Stomach smooth muscle (tissue), 2 donors: ENCODE measurements at regions not wholly inside any gene's neighbourhood (a gene's known extent, or its start where the extent isn't known, plus 50 kb on each side); places are given as distances from the start of the nearest gene placed in this dataset.

Source experiments
- H3K27ac ChIP-seq: one replicate; pipeline ENCODE4 v1.7.0; 2013; ENCODE audit warnings: mild to moderate bottlenecking, low read length, inconsistent platforms
- H3K27me3 ChIP-seq, 2 donors: one replicate each; pipeline ENCODE4 v1.7.0; 2013; ENCODE audit warnings: low read length in 2 of 2; ENCODE audit not compliant: insufficient read depth in 2 of 2, control insufficient read depth in 1 of 2
- H3K36me3 ChIP-seq, 2 donors: one replicate each; pipeline ENCODE4 v1.7.0; 2013; ENCODE audit warnings: low read length in 2 of 2; ENCODE audit not compliant: control insufficient read depth in 2 of 2, insufficient read depth in 2 of 2
- H3K4me1 ChIP-seq: one replicate; pipeline ENCODE4 v1.7.0; 2013; ENCODE audit warnings: low read length; ENCODE audit not compliant: control insufficient read depth, insufficient read depth
- H3K4me3 ChIP-seq, 2 donors: one replicate each; pipeline ENCODE4 v1.7.0; 2013; ENCODE audit warnings: low read length in 2 of 2
- H3K9ac ChIP-seq, 2 donors: one replicate each; pipeline ENCODE4 v1.7.0; 2013; ENCODE audit warnings: low read length in 2 of 2, mild to moderate bottlenecking in 1 of 2
- H3K9me3 ChIP-seq, 2 donors: one replicate each; pipeline ENCODE4 v1.7.0; 2013; ENCODE audit warnings: low read length in 2 of 2; ENCODE audit not compliant: control insufficient read depth in 2 of 2
- donor health status: healthy.
- donor health status: Pancreatic carcinoma.

GRCh38 chrX:110454336-110454735 is 95.7 kb downstream of the RTL9 start:
- H3K9ac ChIP-seq: no peak overlapping the region
- H3K4me3 ChIP-seq: no peak overlapping the region
- H3K9me3 ChIP-seq: no peaks in the 10 kb centered on the region
- no peak overlapping the region for H3K27ac ChIP-seq
- peaks cover 0 to 51% of the 10 kb centered on the region in 2 donors for H3K27me3 ChIP-seq
- H3K36me3 ChIP-seq: no peaks in the 10 kb centered on the region
- H3K4me1 ChIP-seq: no peaks in the 10 kb centered on the region

- Histone ChIP-seq H3K9ac (no peak overlapping the region), H3K27me3 (peaks cover 0 to 9% of the 10 kb centered on the region in 2 donors), H3K4me3 (no peak overlapping the region), H3K27ac (no peak overlapping the region), H3K4me1 (no peaks in the 10 kb centered on the region), H3K36me3 (no peaks in the 10 kb centered on the region), H3K9me3 (no peaks in the 10 kb centered on the region)
Observed at GRCh38 chrX:110462957-110463356, 104.3 kb downstream of the RTL9 start.

- H3K27ac ChIP-seq: no peak overlapping the region
- peaks cover 0 to 2% of the 10 kb centered on the region in 2 donors for H3K27me3 ChIP-seq
- H3K4me1 ChIP-seq: no peaks in the 10 kb centered on the region
- no peaks in the 10 kb centered on the region for H3K36me3 ChIP-seq
- H3K9ac ChIP-seq: no peak overlapping the region
- no peak overlapping the region for H3K4me3 ChIP-seq
- H3K9me3 ChIP-seq: no peaks in the 10 kb centered on the region
Observed at GRCh38 chrX:110466790-110467189, 108.1 kb downstream of the RTL9 start.

GRCh38 chrX:110472265-110472664 is 113.6 kb downstream of the RTL9 start:
- Histone ChIP-seq H3K9me3 (no peaks in the 10 kb centered on the region), H3K4me3 (no peak overlapping the region), H3K27ac (no peak overlapping the region), H3K27me3 (no peaks in the 10 kb centered on the region), H3K36me3 (no peaks in the 10 kb centered on the region), H3K4me1 (no peaks in the 10 kb centered on the region), H3K9ac (no peak overlapping the region)

- Histone ChIP-seq H3K9me3 (no peaks in the 10 kb centered on the region), H3K9ac (no peak overlapping the region), H3K27ac (no peak overlapping the region), H3K4me1 (no peaks in the 10 kb centered on the region), H3K27me3 (peaks cover 0 to 9% of the 10 kb centered on the region in 2 donors), H3K36me3 (no peaks in the 10 kb centered on the region), H3K4me3 (no peak overlapping the region)
Observed at GRCh38 chrX:110477593-110478228, 119.1 kb downstream of the RTL9 start.

GRCh38 chrX:110491846-110492620 is 133.4 kb downstream of the RTL9 start:
- Histone ChIP-seq H3K9me3 (no peaks in the 10 kb centered on the region), H3K9ac (no peak overlapping the region), H3K27ac (no peak overlapping the region), H3K4me1 (no peaks in the 10 kb centered on the region), H3K27me3 (no peaks in the 10 kb centered on the region), H3K4me3 (no peak overlapping the region), H3K36me3 (no peaks in the 10 kb centered on the region)

GRCh38 chrX:110504947-110505346 is 146.3 kb downstream of the RTL9 start:
- H3K27ac ChIP-seq: no peak overlapping the region
- H3K9ac ChIP-seq: no peak overlapping the region

GRCh38 chrX:110509755-110510532 is 151.3 kb downstream of the RTL9 start:
- Histone ChIP-seq H3K9me3 (no peaks in the 10 kb centered on the region), H3K27ac (no peak overlapping the region), H3K9ac (no peak overlapping the region), H3K36me3 (no peaks in the 10 kb centered on the region), H3K4me3 (no peak overlapping the region), H3K27me3 (no peaks in the 10 kb centered on the region), H3K4me1 (no peaks in the 10 kb centered on the region)

More at GRCh38 chrX:110504947-110505346, 146.3 kb downstream of the RTL9 start:
- Histone ChIP-seq H3K36me3 (no peaks in the 10 kb centered on the region), H3K4me3 (no peak overlapping the region), H3K27me3 (peaks cover 0 to 3% of the 10 kb centered on the region in 2 donors), H3K9me3 (no peaks in the 10 kb centered on the region), H3K4me1 (no peaks in the 10 kb centered on the region)

GRCh38 chrX:110511238-110511637 is 152.6 kb downstream of the RTL9 start:
- Histone ChIP-seq H3K4me1 (no peaks in the 10 kb centered on the region), H3K27me3 (no peaks in the 10 kb centered on the region), H3K9me3 (no peaks in the 10 kb centered on the region), H3K4me3 (no peak overlapping the region), H3K36me3 (no peaks in the 10 kb centered on the region), H3K27ac (no peak overlapping the region), H3K9ac (no peak overlapping the region)

- Histone ChIP-seq H3K27me3 (peaks cover 0 to 5% of the 10 kb centered on the region in 2 donors), H3K4me3 (no peak overlapping the region), H3K27ac (no peak overlapping the region), H3K36me3 (no peaks in the 10 kb centered on the region), H3K9ac (no peak overlapping the region), H3K9me3 (no peaks in the 10 kb centered on the region), H3K4me1 (no peaks in the 10 kb centered on the region)
Observed at GRCh38 chrX:110512341-110512740, 153.7 kb downstream of the RTL9 start.
